ENCODE measurements at regions not wholly inside any gene's neighbourhood (a gene's known extent, or its start where the extent isn't known, plus 50 kb on each side); places are given as distances from the start of the nearest gene placed in this dataset.

DNA sequence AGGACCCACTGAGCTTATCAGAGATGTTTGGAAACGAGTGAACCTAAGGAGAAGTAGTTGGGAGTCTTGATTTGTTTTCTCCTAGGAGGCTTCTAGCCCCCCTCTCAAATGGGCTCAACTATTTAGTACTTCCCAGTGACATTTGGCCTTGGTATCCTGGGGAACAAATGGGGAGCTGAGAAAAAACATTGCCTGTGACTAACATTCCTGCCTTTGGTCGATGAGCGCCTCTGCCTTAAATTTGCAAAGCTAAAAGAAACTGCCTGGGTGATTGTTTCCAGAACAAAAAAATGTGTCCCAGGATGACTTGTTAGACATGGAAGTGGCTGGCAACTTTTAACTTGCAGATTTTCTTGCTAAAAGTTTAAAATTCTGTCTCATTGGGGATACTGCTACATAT, 58.8 kb upstream of the IGFBP7 start (continued):
- TF ChIP-seq CUX1 (IDR thresholded peaks at IDR 0.05; ENCODE audit: insufficient replicate concordance, low read depth, low read length) (no peak), HCFC1 (IDR thresholded peaks at IDR 0.05; ENCODE audit: low read length) (no peak), RAD51 (IDR thresholded peaks at IDR 0.05) (no peak), RELB (IDR thresholded peaks at IDR 0.05; ENCODE audit: low read depth) (no peak), CBX5 (IDR thresholded peaks at IDR 0.05; ENCODE audit: low read depth) (no peak), CBFB (IDR thresholded peaks at IDR 0.05; ENCODE audit: low read depth) (no peak)
- TF ChIP-seq, protein P1, sequence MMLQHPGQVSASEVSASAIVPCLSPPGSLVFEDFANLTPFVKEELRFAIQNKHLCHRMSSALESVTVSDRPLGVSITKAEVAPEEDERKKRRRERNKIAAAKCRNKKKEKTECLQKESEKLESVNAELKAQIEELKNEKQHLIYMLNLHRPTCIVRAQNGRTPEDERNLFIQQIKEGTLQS (IDR thresholded peaks at IDR 0.05; ENCODE audit: borderline replicate concordance, extremely low read depth, low read depth, low read length), result no peak
- TF ChIP-seq, protein P2, sequence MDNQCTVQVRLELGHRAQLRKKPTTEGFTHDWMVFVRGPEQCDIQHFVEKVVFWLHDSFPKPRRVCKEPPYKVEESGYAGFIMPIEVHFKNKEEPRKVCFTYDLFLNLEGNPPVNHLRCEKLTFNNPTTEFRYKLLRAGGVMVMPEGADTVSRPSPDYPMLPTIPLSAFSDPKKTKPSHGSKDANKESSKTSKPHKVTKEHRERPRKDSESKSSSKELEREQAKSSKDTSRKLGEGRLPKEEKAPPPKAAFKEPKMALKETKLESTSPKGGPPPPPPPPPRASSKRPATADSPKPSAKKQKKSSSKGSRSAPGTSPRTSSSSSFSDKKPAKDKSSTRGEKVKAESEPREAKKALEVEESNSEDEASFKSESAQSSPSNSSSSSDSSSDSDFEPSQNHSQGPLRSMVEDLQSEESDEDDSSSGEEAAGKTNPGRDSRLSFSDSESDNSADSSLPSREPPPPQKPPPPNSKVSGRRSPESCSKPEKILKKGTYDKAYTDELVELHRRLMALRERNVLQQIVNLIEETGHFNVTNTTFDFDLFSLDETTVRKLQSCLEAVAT (IDR thresholded peaks at IDR 0.05), result no peak

Data from GM12878 (cell line).